GM18508 (cell line): ENCODE measurements at regions not wholly inside any gene's neighbourhood (a gene's known extent, or its start where the extent isn't known, plus 50 kb on each side); places are given as distances from the start of the nearest gene placed in this dataset.
"Not testable (repeated sequence)": the region's sequence is repeated elsewhere in the genome, so short reads cannot be mapped to it uniquely, and the experiment has no call there.

Experiments used
- ATAC-seq: cut with Tn5 transposase; IDR thresholded peaks from one replicate; pipeline ENCODE4 v1.9.1; 2021; ENCODE audit warnings: moderate number of reproducible peaks; ENCODE audit not compliant: insufficient read depth, unreplicated experiment

DNA sequence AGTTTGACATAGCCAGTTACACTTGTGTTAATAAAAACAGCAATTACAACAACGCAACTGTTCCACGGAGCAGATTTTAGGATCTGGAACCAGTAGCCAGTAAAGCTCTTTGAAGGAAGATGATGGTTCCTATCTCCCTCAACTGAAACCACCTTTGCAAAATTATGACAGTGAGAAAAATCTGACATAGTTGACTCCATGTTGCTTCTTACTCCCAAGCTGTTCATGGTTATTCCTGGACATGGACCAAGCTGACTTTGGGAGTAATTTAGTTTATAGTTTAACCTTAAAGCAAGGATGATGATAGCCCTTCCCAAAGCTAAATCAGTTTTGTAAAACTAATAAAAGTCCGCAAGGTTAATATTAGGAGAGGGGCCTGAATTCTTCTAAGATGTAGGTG lies 518.0 kb upstream of the ZP4 start:
- no peak for ATAC-seq

DNA sequence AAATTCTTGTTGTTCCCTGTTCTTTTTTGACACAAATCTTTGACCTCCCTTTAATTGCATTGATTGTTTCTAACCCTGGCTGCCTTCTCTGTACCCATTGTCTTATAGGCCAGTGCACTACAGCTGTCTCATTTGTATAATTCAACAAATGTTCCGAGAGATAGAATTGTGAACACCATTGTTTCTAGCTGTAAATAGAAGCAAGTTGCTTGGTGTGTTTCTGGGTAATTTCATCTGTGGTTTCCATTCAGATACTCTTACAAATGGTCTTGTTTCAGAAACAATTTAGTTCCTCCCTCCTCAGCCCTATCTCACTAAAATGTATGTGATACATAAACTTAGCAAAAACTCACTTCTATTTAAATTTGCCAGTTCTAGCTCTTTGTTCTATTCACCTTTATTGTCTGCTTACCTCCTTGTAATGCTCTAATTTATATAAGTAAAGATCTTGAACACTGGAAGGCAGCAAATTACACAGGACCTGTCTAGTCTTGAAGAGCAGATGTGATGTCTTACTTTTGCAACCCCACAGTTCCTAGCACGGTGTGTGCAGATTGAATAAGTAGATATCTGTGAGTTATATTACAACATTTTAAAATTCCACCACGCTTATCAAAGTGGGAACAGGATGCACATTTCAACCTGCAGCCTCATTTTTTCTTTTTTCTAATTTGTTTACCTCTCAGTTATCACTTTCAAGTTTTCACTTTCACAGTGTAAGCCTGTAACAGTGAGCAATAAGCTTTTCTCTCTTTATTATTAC lies 515.6 kb upstream of the ZP4 start:
- no peak for ATAC-seq

- no peak for ATAC-seq
Measured at GRCh38 chr1:238404921-238405320, 514.2 kb upstream of the ZP4 start.

DNA sequence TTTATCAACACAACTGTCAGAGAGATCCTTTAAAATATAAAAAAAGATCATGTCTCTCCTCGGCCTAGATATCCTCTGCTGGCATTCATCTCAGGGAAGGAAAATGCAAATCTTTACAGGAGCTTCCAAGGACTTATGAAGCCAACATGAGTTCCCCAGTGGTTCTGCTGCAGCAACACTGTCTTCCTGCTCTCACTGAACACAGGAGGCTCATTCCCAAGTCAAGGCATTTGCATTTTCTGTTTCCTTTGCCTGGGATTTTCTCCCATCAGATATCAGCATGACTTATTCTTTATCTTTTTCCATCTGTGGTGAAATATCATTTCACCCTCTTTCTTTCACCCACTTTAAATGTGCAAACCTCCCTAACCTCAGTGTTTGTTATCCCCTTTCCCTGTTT lies 513.8 kb upstream of the ZP4 start:
- ATAC-seq: no peak

- no peak for ATAC-seq
Measured at GRCh38 chr1:238401144-238401543, 510.4 kb upstream of the ZP4 start.

- ATAC-seq: no peak
Measured at GRCh38 chr1:238399558-238399957, 508.8 kb upstream of the ZP4 start.

GRCh38 chr1:238396140-238396539 lies 505.4 kb upstream of the ZP4 start:
- no peak for ATAC-seq

- no peak for ATAC-seq
Measured at GRCh38 chr1:238384381-238384780, 493.7 kb upstream of the ZP4 start.

- no peak for ATAC-seq
Measured at GRCh38 chr1:238380167-238380566, 489.4 kb upstream of the ZP4 start.

- ATAC-seq: not testable (repeated sequence)
Measured at GRCh38 chr1:238379446-238379845, 488.7 kb upstream of the ZP4 start.

- ATAC-seq: no peak
Measured at GRCh38 chr1:238377280-238377919, 486.7 kb upstream of the ZP4 start.

DNA sequence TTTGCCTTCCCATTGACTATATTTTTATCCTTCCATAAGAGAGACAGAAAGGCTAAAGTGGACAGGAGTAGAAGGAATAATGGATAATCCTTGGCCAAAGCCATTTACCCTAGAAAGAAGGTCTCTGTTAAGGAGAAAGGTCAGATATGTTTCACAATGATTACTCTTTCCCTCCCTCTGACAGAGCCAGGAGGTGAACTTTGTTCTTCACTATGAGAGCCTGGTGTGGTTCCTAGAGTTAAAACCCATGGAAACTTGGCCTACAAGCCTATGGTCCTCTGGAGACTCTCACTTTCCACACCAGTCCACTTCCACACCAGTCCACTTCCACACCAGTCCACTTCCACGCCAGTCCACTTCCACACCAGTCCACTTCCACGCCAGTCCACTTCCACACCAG lies 479.9 kb upstream of the ZP4 start:
- ATAC-seq: no peak

- no peak for ATAC-seq
Measured at GRCh38 chr1:238364214-238364892, 473.6 kb upstream of the ZP4 start.

DNA sequence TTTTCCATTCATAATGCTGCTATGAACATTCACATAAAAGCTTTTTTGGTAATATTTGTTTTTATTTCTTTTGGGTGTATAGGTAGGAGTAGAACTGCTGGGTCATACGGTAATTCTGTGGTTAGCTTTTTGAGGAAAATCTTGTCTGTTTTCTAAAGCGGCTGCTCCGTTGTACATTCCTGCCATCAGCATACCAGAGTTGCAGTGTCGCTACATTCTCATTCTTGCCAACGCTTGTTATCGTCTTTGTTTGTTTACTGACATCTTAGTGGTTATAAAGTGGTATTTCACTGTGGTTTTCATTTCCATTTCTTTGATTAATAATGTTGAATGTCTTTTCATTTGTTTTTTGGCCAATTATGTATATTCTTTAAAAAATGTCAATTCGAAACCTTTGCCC lies 469.8 kb upstream of the ZP4 start:
- no peak for ATAC-seq

DNA sequence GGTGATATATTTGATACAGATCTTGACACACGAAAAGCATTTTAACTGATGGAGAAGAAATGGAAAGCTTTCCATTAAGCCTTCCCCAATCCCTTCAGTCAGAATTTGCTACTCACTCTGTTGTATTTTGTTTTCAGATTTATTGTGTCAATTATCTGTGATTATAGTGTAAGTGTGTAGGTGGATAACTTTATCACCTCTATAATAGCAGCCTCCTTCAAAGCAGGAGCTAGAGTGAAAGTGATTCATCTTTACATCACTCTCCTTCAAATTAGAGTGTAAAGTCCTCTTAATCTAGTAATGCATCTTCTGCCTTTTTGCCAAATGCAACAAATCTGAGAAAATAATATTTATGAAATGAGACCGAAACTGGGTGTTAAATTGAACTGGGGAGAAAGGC lies 459.7 kb upstream of the ZP4 start:
- ATAC-seq: no peak

DNA sequence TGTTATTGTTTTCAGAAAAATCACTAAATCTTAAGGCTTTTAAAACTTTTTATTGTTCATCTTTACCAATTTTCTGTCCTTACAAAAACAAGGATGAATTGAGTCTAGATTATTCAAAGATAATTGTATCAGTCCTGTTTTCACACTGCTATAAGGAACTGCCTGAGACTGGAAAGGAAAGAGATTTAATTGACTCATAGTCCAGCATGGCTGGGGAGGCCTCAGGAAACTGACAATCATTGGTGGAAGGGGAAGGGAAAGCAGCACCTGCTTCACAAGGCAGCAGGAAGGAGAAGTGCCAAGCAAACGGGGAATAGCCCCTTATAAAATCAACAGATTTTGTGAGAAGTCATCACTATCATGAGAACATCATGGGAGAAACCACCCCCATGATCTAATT lies 455.6 kb upstream of the ZP4 start:
- no peak for ATAC-seq

GRCh38 chr1:238345837-238346236 lies 455.1 kb upstream of the ZP4 start:
- no peak for ATAC-seq

GRCh38 chr1:238343852-238344251 lies 453.1 kb upstream of the ZP4 start:
- ATAC-seq: no peak

DNA sequence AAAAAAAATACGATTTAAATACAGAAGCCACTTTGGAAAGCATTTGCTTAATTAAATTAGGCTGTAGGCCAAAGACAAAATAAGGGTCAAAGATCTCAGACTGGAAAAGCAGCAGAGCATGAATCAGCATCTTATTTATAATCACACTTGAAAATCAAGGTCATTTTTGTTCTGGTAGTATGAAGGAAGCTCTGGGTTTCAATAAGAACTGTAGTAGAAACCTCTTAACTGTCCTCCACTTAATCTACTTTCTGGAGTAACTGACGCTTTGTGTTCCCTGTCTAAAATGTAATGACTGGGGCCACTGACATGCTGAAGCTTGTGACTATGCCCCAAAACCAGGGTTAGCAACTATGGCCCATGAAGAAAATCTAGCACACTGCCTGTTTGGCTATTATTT lies 450.7 kb upstream of the ZP4 start:
- ATAC-seq: no peak

DNA sequence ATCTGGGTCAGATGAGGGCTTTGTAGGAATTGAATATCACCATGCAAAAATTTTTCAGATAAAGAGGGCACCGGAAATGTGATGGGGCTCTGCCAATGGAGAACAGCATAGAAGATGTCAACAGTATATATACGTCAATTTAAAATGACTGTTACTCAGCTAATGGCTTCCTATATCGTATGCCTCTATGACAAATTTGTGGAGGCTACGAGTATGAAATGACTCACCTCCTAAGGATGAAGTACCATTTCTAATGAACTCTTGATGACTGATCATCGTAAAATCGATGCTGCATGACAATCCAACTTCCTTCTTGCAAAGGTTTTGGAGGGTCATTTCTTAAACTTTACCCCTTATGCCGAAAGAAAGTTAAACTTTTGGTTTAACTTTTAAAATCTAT lies 450.3 kb upstream of the ZP4 start:
- no peak for ATAC-seq

DNA sequence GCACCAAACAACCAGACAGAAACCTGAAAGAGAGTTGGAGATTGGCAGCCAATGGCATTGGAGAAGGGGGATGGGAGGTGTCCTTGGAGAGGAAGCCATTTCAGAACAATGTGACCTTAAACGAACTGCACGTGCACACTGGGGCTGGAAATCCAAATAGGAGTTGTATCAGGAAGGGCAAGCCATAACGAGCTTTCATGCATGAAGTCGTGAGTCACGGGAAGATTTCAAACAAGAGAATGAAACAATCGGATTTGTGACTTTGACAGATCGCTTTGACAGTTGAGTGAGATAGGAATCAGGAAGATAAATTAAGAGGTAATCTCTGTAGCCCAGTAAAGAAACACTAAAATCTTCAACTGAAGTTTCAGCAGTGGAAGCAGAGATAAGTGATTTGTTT lies 445.8 kb upstream of the ZP4 start:
- ATAC-seq: no peak

DNA sequence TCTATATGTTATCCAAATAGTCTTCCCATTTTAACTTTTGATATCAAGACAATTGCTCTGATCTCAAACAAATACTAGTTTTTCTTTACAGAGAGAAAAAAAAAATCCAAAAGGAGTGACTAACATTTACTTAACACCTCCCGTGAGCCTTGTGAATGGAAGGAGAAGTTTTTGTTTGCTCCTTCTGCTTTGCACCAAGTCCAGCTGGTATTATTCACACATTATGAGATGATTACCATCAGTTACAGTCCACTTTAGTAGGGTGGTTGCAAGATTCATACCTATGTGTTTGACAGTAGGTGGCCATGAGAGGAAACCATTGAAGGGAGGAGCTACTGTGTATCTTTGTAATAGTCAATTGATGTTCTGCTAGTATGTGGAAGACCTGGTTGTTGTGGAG lies 443.4 kb upstream of the ZP4 start:
- ATAC-seq: no peak
